Right lobe of liver (tissue), 6 donors: ENCODE measurements at regions not wholly inside any gene's neighbourhood (a gene's known extent, or its start where the extent isn't known, plus 50 kb on each side); places are given as distances from the start of the nearest gene placed in this dataset.

Experiments used
- ATAC-seq, 4 donors: fragments of 200-7000 bp; cut with Tn5 transposase; one replicate each; pipeline ENCODE4 v1.9.1; 2020; ENCODE audit warnings: mild to moderate bottlenecking in 4 of 4, moderate library complexity in 4 of 4
- DNase-seq, 3 donors: peaks; one replicate each; pipeline ENCODE4 v3.0.0-alpha.2; 2020
- H3K27ac ChIP-seq, 3 donors: fragments of 200-600 bp; one replicate each; pipeline ENCODE4 v1.8.0; 2022
- H3K27me3 ChIP-seq, 2 donors: fragments of 200-600 bp; one replicate each; pipeline ENCODE4 v1.8.0; 2022
- H3K36me3 ChIP-seq, 4 donors: fragments of 200-600 bp; sonication (generic) in 1 of 4; one replicate each; pipeline versions ENCODE4 v1.5.1 to v1.8.0; 2017 to 2022; ENCODE audit warnings: control low read depth in 1 of 4
- H3K4me1 ChIP-seq, 4 donors: fragments of 200-600 bp; sonication (generic) in 1 of 4; one replicate each; pipeline versions ENCODE4 v1.5.1 to v1.8.0; 2017 to 2022; ENCODE audit warnings: control low read depth in 1 of 4
- H3K4me3 ChIP-seq, 3 donors: fragments of 200-600 bp; one replicate each; pipeline ENCODE4 v1.8.0; 2022
- H3K9me3 ChIP-seq, 4 donors: fragments of 200-600 bp; sonication (generic) in 1 of 4; one replicate each; pipeline versions ENCODE4 v1.5.1 to v1.8.0; 2017 to 2022; ENCODE audit warnings: control low read depth in 1 of 4
- POLR2A ChIP-seq: fragments of 450-650 bp; IDR thresholded peaks from one replicate; pipeline ENCODE4 v1.6.1; 2017; ENCODE audit warnings: antibody characterized with exemption, mild to moderate bottlenecking
- WGBS: methylation state at CpG from one replicate; pipeline ENCODE4 v1.1.6; 2018; ENCODE audit warnings: low coverage, low lambda C conversion rate; ENCODE audit not compliant: insufficient coverage; ENCODE audit errors: missing lambda C conversion rate; 5-methylcytosine and 5-hydroxymethylcytosine counted together
- intact Hi-C, 2 donors: fragments of 100-400 bp; cut with DNase I; formaldehyde crosslinking; loops; one replicate each; pipeline versions ENCODE4 v1.11.2 to v1.14.1; 2022
- TF ChIP-seq, protein P1 (sequence below), 4 donors: fragments of 200-600 bp in 3 of 4; fragments of 450-650 bp in 1 of 4; IDR thresholded peaks; one replicate each; pipeline versions ENCODE4 v1.5.1 to v1.8.0; 2016 to 2022; ENCODE audit warnings: antibody characterized with exemption in 4 of 4, mild to moderate bottlenecking in 2 of 4
- donor health status: DM: no; HTN: yes; CAD: no.
- donor health status: DM: no; HTN: no; CAD: no.
- donor health status: DM: no; HTN: no; CAD: no.
- donor health status: DM: no; HTN: yes; CAD: no.
- donor health status: DM: no; HTN: yes; CAD: no.

GRCh38 chr16:48999044-48999443, 282.6 kb downstream of the CBLN1 start:
- Histone ChIP-seq H3K4me3 (no peak overlapping the region), H3K27ac (no peak overlapping the region), H3K27me3 (no peaks in the 10 kb centered on the region), H3K36me3 (no peaks in the 10 kb centered on the region), H3K4me1 (no peaks in the 10 kb centered on the region), H3K9me3 (no peaks in the 10 kb centered on the region)
- WGBS = 36% methylated on average over 6 of the region's 6 CpGs
- intact Hi-C loops = loop anchor here in 1 of 2 donors (10.0 kb wide), 1 partner anchor 356 kb away; no protein-coding TSS in a partner anchor
- no peak for DNase-seq
- ATAC-seq = no peak
- TF ChIP-seq, protein P1, sequence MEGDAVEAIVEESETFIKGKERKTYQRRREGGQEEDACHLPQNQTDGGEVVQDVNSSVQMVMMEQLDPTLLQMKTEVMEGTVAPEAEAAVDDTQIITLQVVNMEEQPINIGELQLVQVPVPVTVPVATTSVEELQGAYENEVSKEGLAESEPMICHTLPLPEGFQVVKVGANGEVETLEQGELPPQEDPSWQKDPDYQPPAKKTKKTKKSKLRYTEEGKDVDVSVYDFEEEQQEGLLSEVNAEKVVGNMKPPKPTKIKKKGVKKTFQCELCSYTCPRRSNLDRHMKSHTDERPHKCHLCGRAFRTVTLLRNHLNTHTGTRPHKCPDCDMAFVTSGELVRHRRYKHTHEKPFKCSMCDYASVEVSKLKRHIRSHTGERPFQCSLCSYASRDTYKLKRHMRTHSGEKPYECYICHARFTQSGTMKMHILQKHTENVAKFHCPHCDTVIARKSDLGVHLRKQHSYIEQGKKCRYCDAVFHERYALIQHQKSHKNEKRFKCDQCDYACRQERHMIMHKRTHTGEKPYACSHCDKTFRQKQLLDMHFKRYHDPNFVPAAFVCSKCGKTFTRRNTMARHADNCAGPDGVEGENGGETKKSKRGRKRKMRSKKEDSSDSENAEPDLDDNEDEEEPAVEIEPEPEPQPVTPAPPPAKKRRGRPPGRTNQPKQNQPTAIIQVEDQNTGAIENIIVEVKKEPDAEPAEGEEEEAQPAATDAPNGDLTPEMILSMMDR (IDR thresholded peaks at IDR 0.05) = no peak
- no peak for TF ChIP-seq POLR2A

- DNase-seq = no peak
These were observed 283.7 kb downstream of the CBLN1 start for GRCh38 chr16:48997946-48998345.

GRCh38 chr16:48997081-48997615, 284.5 kb downstream of the CBLN1 start:
- Histone ChIP-seq H3K4me3 (no peak overlapping the region), H3K27ac (no peak overlapping the region), H3K36me3 (no peaks in the 10 kb centered on the region), H3K27me3 (no peaks in the 10 kb centered on the region), H3K4me1 (no peaks in the 10 kb centered on the region), H3K9me3 (no peaks in the 10 kb centered on the region)
- TF ChIP-seq POLR2A = no peak
- TF ChIP-seq, protein P1 (IDR thresholded peaks at IDR 0.05) = no peak
- ATAC-seq (no peak), DNase-seq (no peak)
- 0% methylated on average over 1 of the region's 8 CpGs for WGBS
- intact Hi-C loops = loop anchor here in 1 of 2 donors (10.0 kb wide), 1 partner anchor 358 kb away; no protein-coding TSS in a partner anchor

More at GRCh38 chr16:48997946-48998345, 283.7 kb downstream of the CBLN1 start:
- Histone ChIP-seq H3K9me3 (no peaks in the 10 kb centered on the region), H3K4me1 (no peaks in the 10 kb centered on the region), H3K36me3 (no peaks in the 10 kb centered on the region), H3K4me3 (no peak overlapping the region), H3K27me3 (no peaks in the 10 kb centered on the region), H3K27ac (no peak overlapping the region)
- intact Hi-C loops = loop anchor here in 1 of 2 donors (10.0 kb wide), 1 partner anchor 357 kb away; no protein-coding TSS in a partner anchor
- TF ChIP-seq, protein P1 (IDR thresholded peaks at IDR 0.05) = no peak
- WGBS = 68% methylated on average over 3 of the region's 3 CpGs
- ATAC-seq = no peak

DNA sequence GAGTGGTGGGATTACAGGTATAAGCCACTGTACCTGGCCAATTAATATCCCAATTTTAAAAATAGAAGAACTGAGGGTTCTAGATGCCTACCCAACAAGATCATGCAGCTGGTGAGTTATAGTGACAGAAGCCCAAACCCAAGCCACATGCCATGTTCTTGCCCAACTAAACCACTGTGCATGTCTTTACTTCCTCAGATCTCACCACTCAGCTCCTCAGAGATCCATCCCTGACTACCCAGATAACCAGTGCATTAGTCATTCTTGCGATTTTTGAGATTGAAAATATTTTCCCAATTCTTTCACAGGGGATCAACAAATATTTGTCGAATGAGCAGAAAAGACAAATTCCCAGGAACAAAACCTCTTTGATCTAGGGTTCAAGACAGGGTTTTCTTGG, 303.1 kb downstream of the CBLN1 start:
- H3K27ac ChIP-seq = no peak overlapping the region
- WGBS = 76% methylated on average over 2 of the region's 2 CpGs
- intact Hi-C loops = no loop called here
- no peaks in the 10 kb centered on the region for H3K9me3 ChIP-seq
- H3K36me3 ChIP-seq = no peaks in the 10 kb centered on the region
- no peak for TF ChIP-seq POLR2A
- TF ChIP-seq, protein P1 (IDR thresholded peaks at IDR 0.05) = no peak
- no peaks in the 10 kb centered on the region for H3K27me3 ChIP-seq
- DNase-seq (no peak), ATAC-seq (no peak)
- H3K4me3 ChIP-seq = no peak overlapping the region
- no peaks in the 10 kb centered on the region for H3K4me1 ChIP-seq
